Liver (tissue), 8 donors: ENCODE measurements at regions not wholly inside any gene's neighbourhood (a gene's known extent, or its start where the extent isn't known, plus 50 kb on each side); places are given as distances from the start of the nearest gene placed in this dataset.

Experiments used
- DNase-seq: peaks from one replicate; pipeline ENCODE4 v3.0.0-alpha.2; 2017; ENCODE audit warnings: low spot score
- H3K27ac ChIP-seq, 2 donors: one replicate each; pipeline ENCODE4 v1.7.0; 2013; ENCODE audit warnings: inconsistent platforms in 2 of 2, low read length in 2 of 2, control low read depth in 1 of 2, low read depth in 1 of 2, mild to moderate bottlenecking in 1 of 2
- H3K27me3 ChIP-seq, 4 donors: one replicate each; pipeline versions ENCODE4 v1.6.1 to v1.7.0; 2013; ENCODE audit warnings: low read length in 3 of 4, inconsistent platforms in 1 of 4, mild to moderate bottlenecking in 1 of 4, moderate library complexity in 1 of 4; ENCODE audit not compliant: control insufficient read depth in 4 of 4, insufficient read depth in 4 of 4
- H3K36me3 ChIP-seq, 4 donors: one replicate each; pipeline versions ENCODE4 v1.6.1 to v1.7.0; 2013; ENCODE audit warnings: low read length in 3 of 4, mild to moderate bottlenecking in 3 of 4, low read depth in 1 of 4, moderate library complexity in 1 of 4; ENCODE audit not compliant: control insufficient read depth in 4 of 4, insufficient read depth in 3 of 4
- H3K4me1 ChIP-seq, 4 donors: one replicate each; pipeline versions ENCODE4 v1.6.1 to v1.7.0; 2013; ENCODE audit warnings: low read length in 3 of 4, mild to moderate bottlenecking in 3 of 4, moderate library complexity in 1 of 4; ENCODE audit not compliant: control insufficient read depth in 4 of 4, insufficient read depth in 4 of 4
- H3K4me3 ChIP-seq, 3 donors: one replicate each; pipeline versions ENCODE4 v1.6.1 to v1.7.0; 2013; ENCODE audit warnings: low read length in 3 of 3, control low read depth in 1 of 3, low read depth in 1 of 3, mild to moderate bottlenecking in 1 of 3
- H3K9ac ChIP-seq, 2 donors: one replicate each; pipeline ENCODE4 v1.7.0; 2013; ENCODE audit warnings: low read length in 2 of 2, mild to moderate bottlenecking in 2 of 2, moderate library complexity in 2 of 2, control low read depth in 1 of 2, low read depth in 1 of 2
- H3K9me3 ChIP-seq, 4 donors: one replicate each; pipeline versions ENCODE4 v1.6.1 to v1.7.0; 2013; ENCODE audit warnings: low read length in 3 of 4; ENCODE audit not compliant: control insufficient read depth in 4 of 4
- ATF3 ChIP-seq: IDR thresholded peaks from 2 replicates; pipeline ENCODE4 v1.6.1; 2016; ENCODE audit warnings: antibody characterized with exemption
- CTCF ChIP-seq: fragments of 150-350 bp; IDR thresholded peaks from 2 replicates; pipeline ENCODE4 v1.5.1; 2017; ENCODE audit warnings: improper control_type of control experiment, low read depth, low read length; ENCODE audit not compliant: missing input control
- EGR1 ChIP-seq, 2 donors: IDR thresholded peaks; 2 replicates each; pipeline ENCODE4 v1.6.1; 2016 to 2018; ENCODE audit warnings: antibody characterized with exemption in 2 of 2, low read depth in 2 of 2
- GABPA ChIP-seq, 2 donors: IDR thresholded peaks in 1 of 2; conservative IDR thresholded peaks in 1 of 2; 2 replicates each; pipeline ENCODE4 v1.6.1; 2016; ENCODE audit warnings: antibody characterized with exemption in 2 of 2, mild to moderate bottlenecking in 1 of 2, moderate library complexity in 1 of 2
- HNF4A ChIP-seq, 2 donors: conservative IDR thresholded peaks; 2 replicates each; pipeline ENCODE4 v1.6.1; 2016; ENCODE audit warnings: antibody characterized with exemption in 2 of 2, mild to moderate bottlenecking in 2 of 2
- HNF4G ChIP-seq: IDR thresholded peaks from 2 replicates; pipeline ENCODE4 v1.6.1; 2016; ENCODE audit warnings: antibody characterized with exemption
- JUND ChIP-seq, 2 donors: IDR thresholded peaks; 2 replicates each; pipeline ENCODE4 v1.6.1; 2016; ENCODE audit warnings: antibody characterized with exemption in 2 of 2
- NR2F2 ChIP-seq: IDR thresholded peaks from 2 replicates; pipeline ENCODE4 v1.6.1; 2016; ENCODE audit warnings: antibody characterized with exemption
- RAD21 ChIP-seq, 2 donors: IDR thresholded peaks; 2 replicates each; pipeline ENCODE4 v1.6.1; 2016; ENCODE audit warnings: antibody characterized with exemption in 2 of 2, mild to moderate bottlenecking in 2 of 2
- RXRA ChIP-seq, 2 donors: IDR thresholded peaks; 2 replicates each; pipeline ENCODE4 v1.6.1; 2017 to 2018; ENCODE audit warnings: antibody characterized with exemption in 2 of 2, mild to moderate bottlenecking in 1 of 2
- TAF1 ChIP-seq: conservative IDR thresholded peaks from 2 replicates; pipeline ENCODE4 v1.6.1; 2016; ENCODE audit warnings: antibody characterized with exemption, mild to moderate bottlenecking
- YY1 ChIP-seq: IDR thresholded peaks from 2 replicates; pipeline ENCODE4 v1.6.1; 2016; ENCODE audit warnings: antibody characterized with exemption, mild to moderate bottlenecking
- ZBTB33 ChIP-seq: IDR thresholded peaks from 2 replicates; pipeline ENCODE4 v1.6.1; 2016; ENCODE audit warnings: antibody characterized with exemption
- WGBS: extraction: QIAGEN DNeasy Blood & Tissue Kit; methylation state at CpG from one replicate; pipeline ENCODE4 v1.1.7; 2013; 5-methylcytosine and 5-hydroxymethylcytosine counted together
- TF ChIP-seq, protein P1 (sequence below): IDR thresholded peaks from 2 replicates; pipeline ENCODE4 v1.6.1; 2016; ENCODE audit warnings: antibody characterized with exemption, mild to moderate bottlenecking
- donor health status: healthy.
- donor health status: healthy.
- donor health status: healthy.
- donor health status: healthy.
- donor health status: healthy.

- WGBS: 84% methylated on average over 6 of the region's 6 CpGs
- no peaks in the 10 kb centered on the region for H3K27me3 ChIP-seq
- no peaks in the 10 kb centered on the region for H3K36me3 ChIP-seq
- H3K4me3 ChIP-seq: no peak overlapping the region
- no peak overlapping the region for H3K9ac ChIP-seq
- no peaks in the 10 kb centered on the region for H3K4me1 ChIP-seq
- DNase-seq: no peak
- H3K9me3 ChIP-seq: no peaks in the 10 kb centered on the region
- TF ChIP-seq ZBTB33 (no peak), HNF4G (no peak), CTCF (no peak), TAF1 (no peak), RAD21 (IDR thresholded peaks at IDR 0.05) (no peak), YY1 (no peak), JUND (IDR thresholded peaks at IDR 0.05) (no peak), NR2F2 (no peak), EGR1 (IDR thresholded peaks at IDR 0.05; ENCODE audit: low read depth in 2 of 2) (no peak), RXRA (IDR thresholded peaks at IDR 0.05) (no peak), GABPA (IDR thresholded peaks at IDR 0.05 in 1 of 2, conservative IDR thresholded peaks at IDR 0.05 in 1 of 2) (no peak), HNF4A (conservative IDR thresholded peaks at IDR 0.05) (no peak)
- TF ChIP-seq, protein P1, sequence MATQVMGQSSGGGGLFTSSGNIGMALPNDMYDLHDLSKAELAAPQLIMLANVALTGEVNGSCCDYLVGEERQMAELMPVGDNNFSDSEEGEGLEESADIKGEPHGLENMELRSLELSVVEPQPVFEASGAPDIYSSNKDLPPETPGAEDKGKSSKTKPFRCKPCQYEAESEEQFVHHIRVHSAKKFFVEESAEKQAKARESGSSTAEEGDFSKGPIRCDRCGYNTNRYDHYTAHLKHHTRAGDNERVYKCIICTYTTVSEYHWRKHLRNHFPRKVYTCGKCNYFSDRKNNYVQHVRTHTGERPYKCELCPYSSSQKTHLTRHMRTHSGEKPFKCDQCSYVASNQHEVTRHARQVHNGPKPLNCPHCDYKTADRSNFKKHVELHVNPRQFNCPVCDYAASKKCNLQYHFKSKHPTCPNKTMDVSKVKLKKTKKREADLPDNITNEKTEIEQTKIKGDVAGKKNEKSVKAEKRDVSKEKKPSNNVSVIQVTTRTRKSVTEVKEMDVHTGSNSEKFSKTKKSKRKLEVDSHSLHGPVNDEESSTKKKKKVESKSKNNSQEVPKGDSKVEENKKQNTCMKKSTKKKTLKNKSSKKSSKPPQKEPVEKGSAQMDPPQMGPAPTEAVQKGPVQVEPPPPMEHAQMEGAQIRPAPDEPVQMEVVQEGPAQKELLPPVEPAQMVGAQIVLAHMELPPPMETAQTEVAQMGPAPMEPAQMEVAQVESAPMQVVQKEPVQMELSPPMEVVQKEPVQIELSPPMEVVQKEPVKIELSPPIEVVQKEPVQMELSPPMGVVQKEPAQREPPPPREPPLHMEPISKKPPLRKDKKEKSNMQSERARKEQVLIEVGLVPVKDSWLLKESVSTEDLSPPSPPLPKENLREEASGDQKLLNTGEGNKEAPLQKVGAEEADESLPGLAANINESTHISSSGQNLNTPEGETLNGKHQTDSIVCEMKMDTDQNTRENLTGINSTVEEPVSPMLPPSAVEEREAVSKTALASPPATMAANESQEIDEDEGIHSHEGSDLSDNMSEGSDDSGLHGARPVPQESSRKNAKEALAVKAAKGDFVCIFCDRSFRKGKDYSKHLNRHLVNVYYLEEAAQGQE: no peak
- H3K27ac ChIP-seq: no peak overlapping the region
These were observed 552.6 kb upstream of the ADAMTS9 start for GRCh38 chr3:65240366-65240765.

GRCh38 chr3:65238652-65239051, 550.9 kb upstream of the ADAMTS9 start:
- no peak overlapping the region for H3K27ac ChIP-seq
- H3K36me3 ChIP-seq: no peaks in the 10 kb centered on the region
- H3K4me3 ChIP-seq: no peak overlapping the region
- no peak overlapping the region for H3K9ac ChIP-seq
- no peaks in the 10 kb centered on the region for H3K4me1 ChIP-seq
- H3K9me3 ChIP-seq: no peaks in the 10 kb centered on the region
- 93% methylated on average over 2 of the region's 2 CpGs for WGBS
- no peak for DNase-seq
- H3K27me3 ChIP-seq: no peaks in the 10 kb centered on the region
- TF ChIP-seq EGR1 (IDR thresholded peaks at IDR 0.05; ENCODE audit: low read depth in 2 of 2) (no peak), CTCF (no peak), NR2F2 (no peak), ATF3 (no peak)
